Testis (tissue), 2 donors: ENCODE measurements at regions not wholly inside any gene's neighbourhood (a gene's known extent, or its start where the extent isn't known, plus 50 kb on each side); places are given as distances from the start of the nearest gene placed in this dataset.

Experiments
- DNase-seq: peaks from one replicate; pipeline ENCODE4 v3.0.0-alpha.2; 2019
- H3K27ac ChIP-seq, 2 donors: fragments of 200-600 bp; sonication (generic); one replicate each; pipeline ENCODE4 v1.5.1; 2019
- H3K27me3 ChIP-seq: fragments of 200-600 bp; sonication (generic); one replicate; pipeline ENCODE4 v1.5.1; 2019
- H3K36me3 ChIP-seq: fragments of 200-600 bp; sonication (generic); one replicate; pipeline ENCODE4 v1.5.1; 2017; ENCODE audit warnings: low read depth; ENCODE audit errors: missing control alignments
- H3K4me1 ChIP-seq: fragments of 200-600 bp; sonication (generic); one replicate; pipeline ENCODE4 v1.5.1; 2019
- H3K4me3 ChIP-seq, 2 donors: fragments of 200-600 bp; sonication (generic); one replicate each; pipeline ENCODE4 v1.5.1; 2017 to 2019
- H3K9me3 ChIP-seq: fragments of 200-600 bp; sonication (generic); one replicate; pipeline ENCODE4 v1.5.1; 2017
- POLR2A ChIP-seq: fragments of 450-650 bp; IDR thresholded peaks from one replicate; pipeline ENCODE4 v1.6.1; 2017; ENCODE audit warnings: antibody characterized with exemption, mild to moderate bottlenecking, moderate library complexity
- WGBS, 2 donors: methylation state at CpG; one replicate each; pipeline ENCODE4 v1.1.5; 2018; 5-methylcytosine and 5-hydroxymethylcytosine counted together
- intact Hi-C: fragments of 100-400 bp; cut with DNase I; formaldehyde crosslinking; loops from one replicate; pipeline ENCODE4 v1.15.1; 2023; ENCODE audit warnings: low total_unique reads
- TF ChIP-seq, protein P1 (sequence below), 3 experiments: fragments of 450-650 bp in 2 of 3; fragments of 200-600 bp in 1 of 3; sonication (generic) in 1 of 3; IDR thresholded peaks; one replicate each; pipeline ENCODE4 v1.5.1; 2016 to 2019; ENCODE audit warnings: antibody characterized with exemption in 3 of 3, mild to moderate bottlenecking in 2 of 3, moderate library complexity in 1 of 3

DNA sequence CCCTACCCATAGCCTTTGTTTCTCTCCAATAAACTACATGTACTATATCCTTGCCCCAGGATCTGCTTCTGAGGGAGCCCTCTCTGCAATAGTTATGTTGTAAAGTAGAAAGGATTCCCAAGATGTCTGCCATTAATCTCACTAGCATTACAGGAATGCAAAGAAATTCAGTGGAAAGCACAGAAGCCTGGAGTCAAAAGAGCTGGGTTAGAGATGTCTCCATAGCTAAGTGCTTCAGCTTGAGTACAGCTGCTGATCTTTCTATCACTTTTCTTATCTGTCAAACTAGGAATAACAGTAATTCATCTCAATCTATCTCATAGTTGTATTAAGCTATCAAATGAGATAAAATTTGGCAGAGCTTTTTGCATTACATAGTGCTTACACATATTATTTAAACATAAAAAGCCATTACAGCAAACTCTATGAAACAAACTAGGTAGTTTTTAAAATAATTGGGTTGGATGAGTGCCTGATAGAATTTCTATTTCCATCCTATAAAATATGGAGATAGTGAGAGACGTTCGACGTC, 799.5 kb upstream of the SEMA6D start:
- H3K4me3 ChIP-seq, result no peak overlapping the region
- no peak overlapping the region for H3K27ac ChIP-seq
- intact Hi-C loops, result no loop called here
- no peak for DNase-seq
- WGBS, 2 donors, result 64 to 71% methylated on average over 3 of the region's 3 CpGs
- H3K4me1 ChIP-seq, result no peaks in the 10 kb centered on the region
- no peaks in the 10 kb centered on the region for H3K27me3 ChIP-seq
- TF ChIP-seq, protein P1, sequence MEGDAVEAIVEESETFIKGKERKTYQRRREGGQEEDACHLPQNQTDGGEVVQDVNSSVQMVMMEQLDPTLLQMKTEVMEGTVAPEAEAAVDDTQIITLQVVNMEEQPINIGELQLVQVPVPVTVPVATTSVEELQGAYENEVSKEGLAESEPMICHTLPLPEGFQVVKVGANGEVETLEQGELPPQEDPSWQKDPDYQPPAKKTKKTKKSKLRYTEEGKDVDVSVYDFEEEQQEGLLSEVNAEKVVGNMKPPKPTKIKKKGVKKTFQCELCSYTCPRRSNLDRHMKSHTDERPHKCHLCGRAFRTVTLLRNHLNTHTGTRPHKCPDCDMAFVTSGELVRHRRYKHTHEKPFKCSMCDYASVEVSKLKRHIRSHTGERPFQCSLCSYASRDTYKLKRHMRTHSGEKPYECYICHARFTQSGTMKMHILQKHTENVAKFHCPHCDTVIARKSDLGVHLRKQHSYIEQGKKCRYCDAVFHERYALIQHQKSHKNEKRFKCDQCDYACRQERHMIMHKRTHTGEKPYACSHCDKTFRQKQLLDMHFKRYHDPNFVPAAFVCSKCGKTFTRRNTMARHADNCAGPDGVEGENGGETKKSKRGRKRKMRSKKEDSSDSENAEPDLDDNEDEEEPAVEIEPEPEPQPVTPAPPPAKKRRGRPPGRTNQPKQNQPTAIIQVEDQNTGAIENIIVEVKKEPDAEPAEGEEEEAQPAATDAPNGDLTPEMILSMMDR (IDR thresholded peaks at IDR 0.05), result no peak
- no peaks in the 10 kb centered on the region for H3K36me3 ChIP-seq
- no peaks in the 10 kb centered on the region for H3K9me3 ChIP-seq

DNA sequence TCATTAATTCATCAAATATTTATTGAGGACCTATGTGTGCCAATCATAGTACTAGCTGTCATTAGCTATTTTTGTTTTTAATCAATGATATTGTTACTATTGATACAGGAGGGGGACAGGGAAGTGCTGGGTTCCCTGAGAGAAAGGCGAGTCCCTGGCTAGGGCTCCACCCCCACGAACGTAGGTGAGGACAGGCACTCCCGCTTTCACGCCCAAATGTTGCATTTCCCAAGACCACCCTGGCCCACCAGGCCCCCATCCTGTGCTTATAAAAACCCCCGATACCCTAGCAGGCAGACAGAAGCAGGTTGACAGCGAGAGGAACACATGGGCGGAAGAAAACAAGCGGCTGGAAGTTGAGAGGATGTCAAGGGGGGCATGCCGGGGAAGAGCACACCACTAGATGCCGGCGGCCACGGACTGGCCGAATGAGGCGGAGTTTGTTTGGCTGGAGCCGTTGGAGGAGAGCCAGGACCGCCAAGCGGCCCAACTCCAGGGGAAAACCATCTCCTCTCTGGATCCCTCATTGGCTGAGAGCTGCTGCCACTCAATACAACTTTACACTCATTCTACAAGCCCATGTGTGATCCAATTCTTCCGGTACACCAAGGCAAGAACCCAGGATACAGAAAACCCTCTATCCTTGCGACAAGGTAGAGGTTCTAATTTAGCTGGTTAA, 798.7 kb upstream of the SEMA6D start:
- no peaks in the 10 kb centered on the region for H3K4me1 ChIP-seq
- H3K36me3 ChIP-seq, result no peaks in the 10 kb centered on the region
- H3K9me3 ChIP-seq, result no peaks in the 10 kb centered on the region
- peak overlapping the region in 1 of 2 donors; percentile 12 for H3K4me3 ChIP-seq
- H3K27me3 ChIP-seq, result no peaks in the 10 kb centered on the region
- no peak overlapping the region for H3K27ac ChIP-seq
- 58 to 65% methylated on average over 20 of the region's 20 CpGs for WGBS, 2 donors
- DNase-seq, result peak; percentile 45
- no peak for TF ChIP-seq POLR2A
- TF ChIP-seq, protein P1 (IDR thresholded peaks at IDR 0.05), result no peak
- intact Hi-C loops, result no loop called here

DNA sequence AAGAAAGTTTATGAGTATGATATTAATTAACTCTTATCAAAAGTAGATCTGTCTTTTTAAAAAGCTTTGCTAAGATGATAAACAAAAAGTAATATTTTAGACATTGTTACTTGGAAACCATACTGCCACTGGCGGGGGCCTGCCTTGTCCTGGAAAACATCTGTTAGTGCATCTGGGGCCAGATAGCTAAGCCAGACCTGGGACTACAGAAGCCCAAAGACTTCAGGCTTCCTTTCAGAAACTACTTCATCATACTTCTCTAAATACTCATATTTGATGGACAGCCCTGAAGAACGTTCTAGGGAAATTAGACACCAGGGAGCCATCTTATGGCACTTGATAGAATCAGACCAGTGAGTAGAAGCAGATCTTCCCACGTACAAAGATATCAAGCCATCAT, 795.4 kb upstream of the SEMA6D start:
- H3K4me1 ChIP-seq, result no peaks in the 10 kb centered on the region
- H3K36me3 ChIP-seq, result no peaks in the 10 kb centered on the region
- TF ChIP-seq, protein P1 (IDR thresholded peaks at IDR 0.05), result no peak
- TF ChIP-seq POLR2A, result no peak
- DNase-seq, result no peak
- no peaks in the 10 kb centered on the region for H3K9me3 ChIP-seq
- no peak overlapping the region for H3K4me3 ChIP-seq
- intact Hi-C loops, result no loop called here
- 56 to 72% methylated on average over 3 of the region's 3 CpGs for WGBS, 2 donors
- H3K27ac ChIP-seq, result no peak overlapping the region
- H3K27me3 ChIP-seq, result no peaks in the 10 kb centered on the region

DNA sequence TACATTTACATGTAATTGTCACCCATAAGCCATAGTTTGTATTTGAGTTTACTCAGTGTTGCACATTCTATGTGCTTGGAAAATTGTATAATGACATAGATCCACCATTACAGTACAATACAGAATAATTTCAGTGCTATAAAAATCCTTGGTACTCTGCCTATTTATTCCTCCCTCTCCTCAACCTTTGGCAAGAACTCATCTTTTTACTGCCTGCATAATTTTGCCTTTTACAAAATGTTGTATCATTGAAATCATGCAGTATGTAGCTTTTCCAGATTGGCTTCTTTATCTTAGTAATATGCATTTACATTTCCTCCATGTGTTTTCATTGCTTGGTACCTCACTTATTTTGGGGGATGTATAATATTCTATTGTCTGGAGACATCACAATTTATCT, 786.9 kb upstream of the SEMA6D start:
- TF ChIP-seq POLR2A, result no peak
- TF ChIP-seq, protein P1 (IDR thresholded peaks at IDR 0.05), result no peak
- intact Hi-C loops, result no loop called here
- H3K9me3 ChIP-seq, result no peaks in the 10 kb centered on the region
- H3K27ac ChIP-seq, result no peak overlapping the region
- no peaks in the 10 kb centered on the region for H3K36me3 ChIP-seq
- H3K27me3 ChIP-seq, result no peaks in the 10 kb centered on the region
- no peak for DNase-seq
- H3K4me1 ChIP-seq, result no peaks in the 10 kb centered on the region
- H3K4me3 ChIP-seq, result no peak overlapping the region

DNA sequence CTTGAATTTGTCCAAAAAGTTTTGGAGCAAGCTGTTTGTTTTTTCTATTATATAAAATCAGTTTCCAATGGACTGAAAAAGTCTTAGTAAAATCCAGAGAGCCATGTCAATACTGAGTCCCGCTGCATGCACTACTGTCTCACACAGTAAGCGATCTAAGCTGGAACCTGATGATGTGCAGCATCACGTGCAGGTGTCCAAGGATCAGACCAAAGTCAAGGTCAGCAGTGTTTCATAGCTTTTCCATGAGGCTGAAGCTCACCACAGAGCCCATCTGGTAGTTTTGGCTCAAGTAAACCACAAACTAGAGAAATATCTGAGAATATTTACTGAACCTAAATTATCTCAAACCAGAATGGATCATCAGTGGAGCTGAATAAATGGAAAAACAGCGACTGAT, 784.0 kb upstream of the SEMA6D start:
- Histone ChIP-seq H3K27ac (no peak overlapping the region), H3K36me3 (no peaks in the 10 kb centered on the region), H3K27me3 (no peaks in the 10 kb centered on the region), H3K9me3 (no peaks in the 10 kb centered on the region), H3K4me1 (no peaks in the 10 kb centered on the region), H3K4me3 (no peak overlapping the region)
- WGBS, 2 donors, result 42 to 48% methylated on average over 4 of the region's 4 CpGs
- DNase-seq, result no peak
- intact Hi-C loops, result no loop called here
- TF ChIP-seq, protein P1 (IDR thresholded peaks at IDR 0.05), result no peak
- TF ChIP-seq POLR2A, result no peak
